Left renal pelvis (tissue), 4 donors: ENCODE measurements at regions not wholly inside any gene's neighbourhood (a gene's known extent, or its start where the extent isn't known, plus 50 kb on each side); places are given as distances from the start of the nearest gene placed in this dataset.

Experiments used
- DNase-seq, 4 donors: peaks; one replicate each; pipeline ENCODE4 v3.0.0-alpha.2; 2013; ENCODE audit warnings: low read depth in 4 of 4, low spot score in 3 of 4

GRCh38 chr9:84447305-84447704, 106.7 kb upstream of the SLC28A3 start:
- no peak for DNase-seq

DNA sequence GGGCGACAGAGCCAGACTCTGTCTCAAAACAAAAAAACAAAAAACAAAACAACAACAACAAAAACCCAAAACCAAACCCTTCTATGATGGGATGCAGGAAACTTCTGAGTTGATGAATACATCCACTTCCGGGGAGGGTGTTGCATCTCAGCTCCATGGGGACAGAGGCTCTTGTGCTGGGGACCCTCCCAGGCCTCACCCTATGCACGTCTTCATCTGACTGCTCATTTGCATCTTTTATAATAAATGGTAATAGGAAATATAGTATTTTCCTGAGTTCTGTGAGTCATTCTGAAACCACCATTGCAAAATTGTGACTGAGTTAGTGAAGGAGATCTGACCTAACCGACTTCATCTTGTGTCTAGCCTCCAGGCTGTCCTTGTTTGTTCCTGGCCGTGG, 109.5 kb upstream of the SLC28A3 start:
- DNase-seq = no peak

DNA sequence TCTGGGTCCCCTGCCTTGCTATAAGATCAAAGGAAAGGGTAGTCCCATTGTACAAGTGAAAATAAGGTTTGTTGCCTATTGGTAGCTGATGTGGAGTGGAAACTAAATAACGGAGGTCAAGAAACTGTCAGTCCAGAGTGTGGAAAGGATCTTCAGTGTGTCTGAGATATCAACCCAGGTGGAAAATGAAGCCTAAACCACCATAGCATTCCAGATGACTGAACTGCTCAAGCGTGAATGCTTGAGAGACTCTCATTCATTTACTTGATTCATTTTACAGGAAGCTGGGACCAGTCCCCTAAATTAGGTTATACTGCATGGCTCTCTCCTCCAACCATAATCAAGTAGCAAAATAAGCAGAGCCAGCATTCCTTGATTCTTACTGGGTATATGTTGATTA, 116.0 kb upstream of the SLC28A3 start:
- no peak for DNase-seq

DNA sequence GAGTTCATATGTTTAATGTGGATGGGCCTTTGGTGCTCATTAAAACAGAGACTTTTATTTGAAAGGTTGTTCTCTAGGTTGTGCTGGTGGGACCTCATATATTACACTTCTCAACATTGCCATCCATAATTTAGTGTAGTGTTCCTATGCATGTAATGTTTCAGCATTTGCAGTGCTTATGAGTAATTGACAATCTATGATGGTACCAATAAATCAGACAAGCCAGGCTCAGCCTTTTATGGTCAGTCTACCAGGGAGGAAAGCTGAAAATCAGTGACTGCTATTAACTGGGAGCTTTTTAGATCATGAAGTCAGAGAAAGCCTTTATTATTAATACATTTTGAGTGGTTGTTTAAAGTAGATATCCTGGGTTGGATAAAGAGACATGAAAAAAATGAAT, 120.1 kb upstream of the SLC28A3 start:
- no peak for DNase-seq

DNA sequence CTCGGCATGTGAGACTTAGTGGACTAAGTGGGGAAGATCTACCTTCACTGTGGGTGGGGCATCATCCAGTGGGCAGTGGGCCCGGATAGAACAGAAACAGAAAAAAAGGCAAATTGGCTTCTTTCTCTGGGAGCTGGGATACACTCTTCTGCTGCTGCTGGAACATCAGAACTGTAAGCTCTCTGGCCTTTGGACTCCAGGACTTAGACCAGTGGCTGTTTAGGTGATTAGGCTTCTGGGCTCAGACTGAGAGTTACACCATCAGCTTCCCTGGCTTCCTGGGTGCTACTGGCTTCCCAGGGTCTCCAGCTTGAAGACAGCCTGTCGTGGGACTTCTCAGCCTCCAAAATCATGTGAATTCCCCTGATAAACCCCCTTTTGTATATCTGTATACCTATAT, 122.7 kb upstream of the SLC28A3 start:
- DNase-seq = no peak

DNA sequence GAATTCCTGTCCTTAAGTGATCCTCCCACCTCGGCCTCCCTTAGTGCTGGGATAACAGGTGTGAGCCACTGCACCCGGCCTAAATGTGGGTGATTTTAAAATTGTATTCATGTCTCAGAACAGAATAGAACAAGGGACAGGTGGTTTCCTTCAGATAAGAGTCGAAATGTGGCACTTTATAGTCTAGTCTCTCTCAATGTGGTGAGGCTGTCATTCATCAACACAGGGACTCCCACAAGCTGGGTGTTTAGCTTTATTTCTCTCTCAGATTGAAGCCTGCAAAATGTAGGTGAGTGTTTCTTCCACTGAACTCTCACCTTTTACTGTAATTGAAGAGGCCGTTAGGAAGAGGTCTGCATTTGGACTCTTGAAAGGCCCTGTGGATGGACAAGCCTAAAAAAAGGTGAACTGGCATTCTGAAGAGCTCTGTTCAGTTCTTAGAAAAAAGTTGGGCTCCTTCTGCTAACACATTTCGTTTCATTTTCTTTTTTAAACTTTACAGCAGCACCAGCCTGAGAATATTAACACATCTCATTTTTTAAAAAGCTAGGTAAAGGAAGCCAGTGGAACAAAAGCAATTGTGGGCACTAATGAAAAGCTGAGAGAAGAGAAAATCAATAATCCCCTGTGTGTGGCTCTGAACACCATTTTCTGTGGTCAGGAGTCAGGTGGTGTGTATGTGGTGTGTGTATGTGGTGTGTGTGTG, 126.2 kb upstream of the SLC28A3 start:
- DNase-seq = no peak

- DNase-seq = no peak
Observed at GRCh38 chr9:84471816-84472215, 131.3 kb upstream of the SLC28A3 start.

DNA sequence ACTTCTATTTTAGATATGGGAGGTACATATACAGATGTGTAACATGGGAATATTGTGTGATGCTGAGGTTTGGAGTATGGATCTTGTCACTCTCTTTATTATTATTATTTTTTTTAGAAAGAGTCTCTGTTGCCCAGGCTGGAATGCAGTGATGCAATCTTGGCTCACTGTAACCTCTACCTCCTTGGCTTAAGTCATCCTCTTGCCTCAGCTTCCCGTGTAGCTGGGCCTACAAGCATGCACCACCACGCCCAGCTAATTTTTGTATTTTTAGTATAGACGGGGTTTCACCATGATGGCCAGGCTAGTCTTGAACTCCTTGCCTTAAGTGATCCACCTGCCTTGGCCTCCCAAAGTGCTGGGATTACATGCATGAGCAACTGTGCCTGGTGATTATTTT, 138.4 kb upstream of the SLC28A3 start:
- no peak for DNase-seq

DNA sequence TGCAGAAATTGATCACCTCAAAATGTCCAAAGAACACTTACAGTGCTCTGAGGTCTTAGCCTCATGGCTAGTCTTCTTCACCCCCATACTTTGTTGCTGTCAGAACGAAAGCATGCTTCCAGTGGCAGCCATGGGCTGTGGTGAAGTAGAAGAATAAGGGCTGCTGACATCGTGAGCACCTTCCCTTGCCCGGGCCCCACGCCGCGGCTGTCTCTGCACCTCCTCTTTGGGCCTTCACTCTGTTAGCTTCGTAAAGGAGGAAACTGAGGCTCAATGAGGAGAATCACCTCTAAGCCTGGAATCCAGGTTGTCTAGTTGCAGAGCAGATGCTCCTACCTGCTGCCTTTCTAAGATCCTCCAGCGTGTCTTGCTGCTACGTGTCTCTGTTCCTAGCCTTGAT, 139.5 kb upstream of the SLC28A3 start:
- no peak for DNase-seq

- no peak for DNase-seq
Observed at GRCh38 chr9:84481231-84481630, 140.7 kb upstream of the SLC28A3 start.

DNA sequence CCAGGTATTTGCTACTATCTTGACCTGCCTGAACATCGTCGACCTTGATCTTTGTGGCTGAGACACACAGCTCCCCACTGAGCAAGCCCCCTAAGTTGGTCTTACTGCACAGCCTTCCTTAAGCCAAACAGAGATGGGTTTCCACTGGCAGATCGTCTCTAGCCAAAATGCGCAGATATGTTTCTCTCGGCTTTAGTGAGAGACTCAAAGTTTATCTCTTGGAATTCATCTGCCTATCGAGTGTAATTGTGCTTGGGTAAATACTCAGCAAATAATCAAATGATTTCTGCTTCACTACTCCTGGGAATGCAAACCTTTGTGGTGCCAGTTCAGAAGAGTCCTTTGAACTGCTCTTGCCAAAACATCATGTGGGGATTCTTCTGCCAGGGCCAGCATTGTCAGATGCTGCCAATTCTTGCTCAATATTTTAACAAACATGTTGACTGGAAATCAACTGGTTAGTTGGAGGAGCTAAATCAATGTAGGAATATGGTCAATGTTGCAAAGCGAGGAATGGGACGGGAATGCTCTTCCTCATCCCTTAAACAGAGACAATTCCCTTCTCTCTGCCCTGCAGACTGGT, 141.2 kb upstream of the SLC28A3 start:
- no peak for DNase-seq

GRCh38 chr9:84482607-84483006, 142.0 kb upstream of the SLC28A3 start:
- no peak for DNase-seq

- no peak for DNase-seq
Observed at GRCh38 chr9:84484172-84484571, 143.6 kb upstream of the SLC28A3 start.

- DNase-seq = no peak
Observed at GRCh38 chr9:84485539-84485938, 145.0 kb upstream of the SLC28A3 start.

DNA sequence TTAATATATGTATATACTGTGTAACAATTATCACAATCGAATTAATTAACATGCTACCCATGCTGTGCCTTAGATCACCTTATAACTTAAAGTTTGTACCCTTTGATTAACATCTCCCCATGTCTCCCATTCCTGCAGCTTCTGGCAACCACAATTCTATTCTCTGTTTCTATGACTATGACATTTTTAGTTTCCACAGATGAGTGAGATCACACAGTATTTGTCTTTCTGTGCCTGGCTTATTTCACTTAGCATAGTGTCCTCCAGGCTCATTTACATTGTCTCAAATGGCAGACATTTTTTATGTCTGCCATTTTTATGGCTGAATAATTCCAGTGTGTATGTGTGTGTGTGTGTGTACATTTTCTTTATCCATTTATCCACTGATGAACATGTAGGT, 146.1 kb upstream of the SLC28A3 start:
- DNase-seq = no peak

DNA sequence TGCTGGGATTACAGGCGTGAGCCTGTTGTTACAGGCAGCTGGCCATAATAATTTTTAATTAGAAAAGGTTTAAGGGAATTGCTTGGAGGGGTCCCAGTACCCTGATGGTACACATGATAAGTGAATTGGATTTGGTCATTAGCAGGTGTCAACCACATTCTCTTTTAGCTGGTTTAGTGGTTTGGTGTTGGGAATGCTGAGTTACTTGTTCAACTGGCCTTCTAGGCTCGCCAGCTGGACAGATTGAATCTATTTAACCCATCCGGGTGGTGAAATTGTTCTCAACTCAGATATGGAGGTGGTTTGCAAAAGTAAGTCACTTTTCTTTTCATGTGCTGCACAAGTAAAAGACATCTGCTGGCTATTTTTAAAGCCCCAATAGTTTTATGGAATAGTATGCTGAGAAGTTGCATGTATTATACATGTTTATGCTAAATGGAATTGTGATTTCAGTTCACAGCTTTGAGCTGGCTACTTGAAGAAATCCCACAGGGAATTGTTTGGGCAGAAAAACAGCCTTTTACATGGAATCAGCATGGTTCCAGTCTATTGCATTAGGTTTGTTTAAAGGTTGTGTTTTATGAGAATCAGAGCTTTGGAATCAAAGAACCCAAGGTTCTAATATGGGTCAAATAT, 149.8 kb upstream of the SLC28A3 start:
- DNase-seq = no peak

DNA sequence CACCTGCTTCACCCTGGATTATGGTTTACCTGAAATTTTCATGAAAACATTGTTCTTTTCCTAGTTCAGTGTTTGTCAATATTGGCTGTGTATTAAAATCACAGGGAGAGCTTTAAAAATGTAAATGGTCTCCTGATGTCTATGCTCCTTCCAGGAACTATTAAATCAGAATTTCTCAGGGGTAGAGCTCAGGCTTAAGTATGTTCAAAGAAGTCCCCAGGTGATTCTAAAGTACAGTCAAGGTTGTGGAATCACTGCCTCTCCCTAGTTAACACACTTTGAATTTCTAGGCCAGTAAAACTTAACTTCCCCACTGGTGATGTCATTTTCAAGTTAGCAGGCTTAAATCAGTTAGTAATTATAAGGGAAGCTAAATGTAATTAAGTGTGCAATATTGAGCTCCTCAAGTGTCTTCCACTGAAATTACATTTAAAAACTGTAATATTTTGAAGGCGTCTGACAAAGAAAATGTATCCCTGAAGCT, 150.3 kb upstream of the SLC28A3 start:
- no peak for DNase-seq

DNA sequence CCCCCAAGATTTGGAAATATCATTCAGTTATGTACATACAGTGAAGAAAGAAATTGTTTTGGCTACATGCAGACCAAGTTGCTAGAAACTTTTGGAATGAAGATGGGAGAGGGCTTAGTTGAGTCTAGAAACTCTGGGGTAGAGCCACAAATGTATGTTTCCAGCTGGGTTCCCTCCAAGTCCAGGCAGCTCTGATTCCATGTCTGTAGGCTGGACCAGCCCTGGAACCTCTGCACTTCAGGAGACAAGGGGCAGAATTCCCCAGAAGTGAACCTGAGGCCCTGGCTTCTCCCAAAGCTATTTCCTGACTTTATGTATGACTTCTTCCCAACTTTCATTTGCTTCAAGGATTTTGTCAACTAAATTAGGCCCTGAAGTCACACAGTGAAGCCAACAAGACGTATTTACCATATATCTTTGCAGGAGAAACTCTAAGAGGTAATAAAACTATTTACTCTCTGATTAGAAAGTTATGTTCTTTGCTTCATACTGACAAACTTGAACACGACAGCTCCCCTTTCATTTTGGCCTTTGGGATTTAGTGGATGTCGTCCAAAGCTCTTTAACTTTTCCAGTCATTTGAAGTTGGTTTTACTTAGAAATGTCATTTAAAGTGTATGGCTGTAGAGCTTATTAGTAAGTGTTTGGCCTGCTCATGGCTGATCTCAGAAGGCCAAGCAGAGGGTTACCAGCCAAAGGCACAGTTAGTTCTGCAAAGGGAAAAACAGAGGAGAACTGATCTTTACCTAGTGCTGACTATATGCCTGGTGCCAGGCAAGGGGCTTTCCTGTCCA, 152.0 kb upstream of the SLC28A3 start:
- DNase-seq = no peak

DNA sequence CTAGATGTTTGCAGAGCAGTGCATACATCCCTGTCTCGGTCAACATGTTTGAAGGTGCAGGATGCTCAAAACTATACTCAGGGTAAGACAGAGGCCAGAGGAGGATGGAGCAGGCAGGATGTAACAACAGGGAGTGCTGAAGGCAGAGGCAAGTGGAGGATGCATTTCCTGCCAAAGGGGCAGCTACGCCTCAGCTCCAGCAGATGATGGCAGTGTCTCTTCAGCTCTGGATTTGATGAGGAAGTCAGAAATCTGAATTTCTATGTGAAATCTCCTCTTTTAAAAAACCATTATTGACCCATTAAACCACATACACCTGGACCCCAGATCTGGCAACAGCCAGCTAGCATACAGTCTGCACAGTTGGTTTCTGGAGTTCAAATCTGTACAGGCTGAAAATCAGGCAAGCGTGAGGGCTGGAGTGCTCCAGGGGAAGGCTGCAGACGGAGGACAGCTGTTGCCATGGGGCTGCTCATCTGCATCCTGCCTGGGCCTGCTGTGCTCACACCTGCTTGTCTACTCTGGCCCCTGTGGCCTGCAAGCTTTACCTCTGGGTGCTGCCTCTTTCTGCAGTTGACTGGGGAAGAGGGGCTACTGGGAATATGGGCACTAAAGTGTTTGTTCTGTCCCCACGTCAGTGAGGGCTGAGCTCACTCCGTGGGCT, 152.9 kb upstream of the SLC28A3 start:
- DNase-seq = no peak

DNA sequence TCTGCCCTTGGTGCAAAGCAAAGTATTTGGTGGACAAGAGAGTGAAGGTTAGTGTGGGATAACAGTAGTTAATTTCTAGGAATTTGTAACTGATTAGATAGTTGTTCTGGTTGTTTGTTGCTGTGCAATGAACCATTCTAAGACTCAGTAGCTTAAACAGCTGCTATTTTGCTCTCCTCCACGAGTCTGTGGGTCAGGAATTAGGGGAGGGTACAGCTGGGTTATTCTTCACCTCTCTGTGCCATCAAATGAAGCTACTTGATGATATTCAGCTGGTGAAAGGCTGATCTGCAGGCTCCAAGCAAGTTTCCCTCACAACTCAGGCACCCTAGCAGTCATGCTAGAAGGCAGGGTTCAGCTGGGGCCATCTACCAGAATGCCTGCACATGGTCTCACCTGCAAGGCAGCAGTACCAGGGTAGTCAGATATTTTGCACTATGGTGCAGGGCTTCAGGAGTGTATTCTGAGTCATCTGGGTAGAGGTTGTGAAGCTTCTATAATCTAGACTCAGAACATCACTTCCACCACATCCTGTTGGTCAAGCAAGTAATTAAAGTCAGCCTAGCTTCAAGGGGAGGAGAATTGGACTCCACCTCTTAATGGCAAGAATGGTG, 159.5 kb upstream of the SLC28A3 start:
- DNase-seq = no peak
